AG10803 (cell line): ENCODE measurements at regions not wholly inside any gene's neighbourhood (a gene's known extent, or its start where the extent isn't known, plus 50 kb on each side); places are given as distances from the start of the nearest gene placed in this dataset.

Source experiments
- DNase-seq: peaks from one replicate; pipeline ENCODE4 v3.0.0; 2010; ENCODE audit warnings: low read depth
- H3K4me3 ChIP-seq: 2 replicates; pipeline ENCODE4 v1.5.1; 2011; ENCODE audit warnings: mild to moderate bottlenecking, low read length, control low read depth
- TF ChIP-seq, protein P1 (sequence below): conservative IDR thresholded peaks from 2 replicates; pipeline ENCODE4 v1.5.1; 2011; ENCODE audit warnings: mild to moderate bottlenecking, low read length, control low read depth, inconsistent platforms

DNA sequence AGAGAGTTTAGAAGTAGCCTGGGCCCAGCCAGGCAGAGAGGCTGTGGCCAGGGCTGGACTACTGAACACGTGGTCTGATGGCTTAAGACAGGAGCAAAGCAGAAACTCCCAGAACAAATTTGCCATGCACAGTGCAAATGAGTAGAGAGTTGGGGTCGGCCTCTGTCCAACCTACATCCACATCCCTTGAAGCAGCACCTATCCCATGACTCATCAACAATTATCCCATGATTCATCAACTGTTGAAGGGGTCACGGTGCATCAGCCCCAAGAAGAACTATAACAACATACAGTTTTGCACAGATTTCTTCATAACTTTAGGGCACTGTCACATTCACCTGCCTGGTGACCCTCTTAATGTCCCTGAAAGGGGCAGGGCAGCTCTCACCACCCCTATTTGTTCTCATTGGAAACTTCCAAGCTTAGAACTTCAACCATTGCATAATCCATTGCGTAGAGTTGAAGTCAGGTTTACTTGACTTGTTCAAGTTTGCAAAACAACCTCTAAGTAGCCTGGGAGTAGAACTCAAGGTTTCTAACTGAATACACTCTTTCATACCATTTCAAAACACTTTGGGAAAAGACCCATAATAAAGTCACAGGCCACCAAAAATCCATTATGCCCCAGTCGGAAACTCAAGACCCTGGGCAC lies 235.2 kb upstream of the CDH5 start:
- H3K4me3 ChIP-seq, result no peak overlapping the region
- TF ChIP-seq, protein P1, sequence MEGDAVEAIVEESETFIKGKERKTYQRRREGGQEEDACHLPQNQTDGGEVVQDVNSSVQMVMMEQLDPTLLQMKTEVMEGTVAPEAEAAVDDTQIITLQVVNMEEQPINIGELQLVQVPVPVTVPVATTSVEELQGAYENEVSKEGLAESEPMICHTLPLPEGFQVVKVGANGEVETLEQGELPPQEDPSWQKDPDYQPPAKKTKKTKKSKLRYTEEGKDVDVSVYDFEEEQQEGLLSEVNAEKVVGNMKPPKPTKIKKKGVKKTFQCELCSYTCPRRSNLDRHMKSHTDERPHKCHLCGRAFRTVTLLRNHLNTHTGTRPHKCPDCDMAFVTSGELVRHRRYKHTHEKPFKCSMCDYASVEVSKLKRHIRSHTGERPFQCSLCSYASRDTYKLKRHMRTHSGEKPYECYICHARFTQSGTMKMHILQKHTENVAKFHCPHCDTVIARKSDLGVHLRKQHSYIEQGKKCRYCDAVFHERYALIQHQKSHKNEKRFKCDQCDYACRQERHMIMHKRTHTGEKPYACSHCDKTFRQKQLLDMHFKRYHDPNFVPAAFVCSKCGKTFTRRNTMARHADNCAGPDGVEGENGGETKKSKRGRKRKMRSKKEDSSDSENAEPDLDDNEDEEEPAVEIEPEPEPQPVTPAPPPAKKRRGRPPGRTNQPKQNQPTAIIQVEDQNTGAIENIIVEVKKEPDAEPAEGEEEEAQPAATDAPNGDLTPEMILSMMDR, result no peak
- DNase-seq, result peak; percentile 42

- no peak overlapping the region for H3K4me3 ChIP-seq
- DNase-seq, result peak; percentile 91
- TF ChIP-seq, protein P1, result no peak
Observed at GRCh38 chr16:66130296-66130905, 236.1 kb upstream of the CDH5 start.

GRCh38 chr16:66129196-66129595 lies 237.3 kb upstream of the CDH5 start:
- no peak overlapping the region for H3K4me3 ChIP-seq
- TF ChIP-seq, protein P1, result no peak
- DNase-seq, result no peak

GRCh38 chr16:66128371-66128770 lies 238.1 kb upstream of the CDH5 start:
- DNase-seq, result peak; percentile 65
- TF ChIP-seq, protein P1, result no peak
- peak overlapping the region; percentile 8; the same call in 1 of the 2 replicates for H3K4me3 ChIP-seq

GRCh38 chr16:66127459-66128370 lies 238.8 kb upstream of the CDH5 start:
- peak overlapping the region; percentile 8; the same call in 1 of the 2 replicates for H3K4me3 ChIP-seq
- no peak for DNase-seq
- TF ChIP-seq, protein P1, result no peak; the same call in 1 of the 2 replicates

GRCh38 chr16:66121466-66121865 lies 245.0 kb upstream of the CDH5 start:
- H3K4me3 ChIP-seq, result no peak overlapping the region
- TF ChIP-seq, protein P1, result no peak
- no peak for DNase-seq
